Esophagus squamous epithelium (tissue), 5 donors: ENCODE measurements at regions not wholly inside any gene's neighbourhood (a gene's known extent, or its start where the extent isn't known, plus 50 kb on each side); places are given as distances from the start of the nearest gene placed in this dataset.
"Not testable (repeated sequence)": the region's sequence is repeated elsewhere in the genome, so short reads cannot be mapped to it uniquely, and the experiment has no call there.

Experiments used
- DNase-seq: peaks from one replicate; lab custom pipeline; 2025; lab: John Stamatoyannopoulos, UW
- H3K27ac ChIP-seq, 4 donors: fragments of 200-600 bp; sonication (generic); one replicate each; pipeline ENCODE4 v1.5.1; 2016 to 2019; ENCODE audit warnings: mild to moderate bottlenecking in 1 of 4
- H3K27me3 ChIP-seq, 4 donors: fragments of 200-600 bp; sonication (generic); 1 replicate in 3 of 4; 2 replicates in 1 of 4; pipeline versions ENCODE4 v1.5.1 to v1.6.0; 2017 to 2021; ENCODE audit warnings: antibody characterized with exemption in 1 of 4
- H3K36me3 ChIP-seq, 3 donors: fragments of 200-600 bp; sonication (generic); one replicate each; pipeline ENCODE4 v1.5.1; 2016 to 2019
- H3K4me1 ChIP-seq, 3 donors: fragments of 200-600 bp; sonication (generic); one replicate each; pipeline ENCODE4 v1.5.1; 2017 to 2019
- H3K4me3 ChIP-seq, 4 donors: fragments of 200-600 bp; sonication (generic); 1 replicate in 3 of 4; 2 replicates in 1 of 4; pipeline ENCODE4 v1.5.1; 2016 to 2019; ENCODE audit warnings: mild to moderate bottlenecking in 2 of 4, moderate library complexity in 1 of 4
- H3K9me3 ChIP-seq, 3 donors: fragments of 200-600 bp; sonication (generic); one replicate each; pipeline ENCODE4 v1.5.1; 2016 to 2019
- POLR2A ChIP-seq, 4 donors: fragments of 450-650 bp; IDR thresholded peaks; one replicate each; pipeline ENCODE4 v1.6.1; 2017; ENCODE audit warnings: antibody characterized with exemption in 4 of 4, mild to moderate bottlenecking in 4 of 4, moderate library complexity in 3 of 4
- WGBS, 2 donors: methylation state at CpG; one replicate each; pipeline ENCODE4 v1.1.5; 2018; 5-methylcytosine and 5-hydroxymethylcytosine counted together
- intact Hi-C: fragments of 100-400 bp; cut with DNase I; formaldehyde crosslinking; loops from one replicate; pipeline ENCODE4 v1.15.0; 2022
- TF ChIP-seq, protein P1 (sequence below), 6 experiments: fragments of 450-650 bp in 4 of 6; fragments of 200-600 bp in 2 of 6; sonication (generic) in 2 of 6; IDR thresholded peaks; one replicate each; pipeline ENCODE4 v1.5.1; 2016 to 2019; ENCODE audit warnings: antibody characterized with exemption in 6 of 6, mild to moderate bottlenecking in 4 of 6, moderate library complexity in 4 of 6
- donor health status: DM: yes; HTN: yes; CAD: no.

DNA sequence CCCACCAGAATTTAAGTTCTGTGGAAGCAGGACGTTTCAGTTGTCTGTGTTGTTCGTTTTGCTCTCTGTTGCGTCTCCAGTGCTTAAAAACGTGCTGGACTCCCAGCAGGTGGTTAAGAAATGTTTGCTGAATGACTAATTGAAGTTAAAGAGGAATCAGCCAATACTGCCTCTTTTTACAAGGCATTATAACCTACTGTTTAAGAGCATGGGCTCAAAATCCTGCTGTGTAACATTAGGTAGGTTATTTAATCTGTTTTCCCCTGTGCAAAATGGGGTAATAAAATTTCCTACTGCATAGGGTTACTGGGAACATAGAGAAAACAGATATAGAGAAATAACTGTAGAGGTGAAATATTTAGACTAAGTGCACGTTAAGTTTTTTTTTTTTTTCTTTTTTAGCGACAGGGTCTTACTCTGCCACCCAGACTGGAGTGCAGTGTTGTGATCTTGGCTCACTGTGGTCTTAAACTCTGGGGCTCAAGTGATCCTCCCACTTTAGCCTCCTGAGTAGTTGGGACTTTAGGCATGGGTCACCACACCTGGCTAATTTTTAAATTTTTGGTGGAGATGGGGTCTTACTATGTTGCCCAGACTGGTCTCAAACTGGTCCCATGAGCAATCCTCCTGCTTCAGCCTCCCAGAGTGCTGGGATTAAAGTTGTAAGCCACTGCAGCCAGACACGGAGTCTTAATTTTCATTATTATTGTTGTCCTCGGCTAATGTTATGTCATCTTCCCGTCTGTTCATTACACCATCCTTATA is 139.4 kb upstream of the PRICKLE1 start:
- no peaks in the 10 kb centered on the region for H3K9me3 ChIP-seq
- intact Hi-C loops: no loop called here
- no peak overlapping the region for H3K27ac ChIP-seq
- no peak for DNase-seq
- H3K27me3 ChIP-seq: no peaks in the 10 kb centered on the region
- no peaks in the 10 kb centered on the region for H3K36me3 ChIP-seq
- WGBS, 2 donors: 61 to 62% methylated on average over 9 of the region's 9 CpGs
- no peak overlapping the region for H3K4me3 ChIP-seq
- TF ChIP-seq, protein P1, sequence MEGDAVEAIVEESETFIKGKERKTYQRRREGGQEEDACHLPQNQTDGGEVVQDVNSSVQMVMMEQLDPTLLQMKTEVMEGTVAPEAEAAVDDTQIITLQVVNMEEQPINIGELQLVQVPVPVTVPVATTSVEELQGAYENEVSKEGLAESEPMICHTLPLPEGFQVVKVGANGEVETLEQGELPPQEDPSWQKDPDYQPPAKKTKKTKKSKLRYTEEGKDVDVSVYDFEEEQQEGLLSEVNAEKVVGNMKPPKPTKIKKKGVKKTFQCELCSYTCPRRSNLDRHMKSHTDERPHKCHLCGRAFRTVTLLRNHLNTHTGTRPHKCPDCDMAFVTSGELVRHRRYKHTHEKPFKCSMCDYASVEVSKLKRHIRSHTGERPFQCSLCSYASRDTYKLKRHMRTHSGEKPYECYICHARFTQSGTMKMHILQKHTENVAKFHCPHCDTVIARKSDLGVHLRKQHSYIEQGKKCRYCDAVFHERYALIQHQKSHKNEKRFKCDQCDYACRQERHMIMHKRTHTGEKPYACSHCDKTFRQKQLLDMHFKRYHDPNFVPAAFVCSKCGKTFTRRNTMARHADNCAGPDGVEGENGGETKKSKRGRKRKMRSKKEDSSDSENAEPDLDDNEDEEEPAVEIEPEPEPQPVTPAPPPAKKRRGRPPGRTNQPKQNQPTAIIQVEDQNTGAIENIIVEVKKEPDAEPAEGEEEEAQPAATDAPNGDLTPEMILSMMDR (IDR thresholded peaks at IDR 0.05): no peak
- no peak for TF ChIP-seq POLR2A (IDR thresholded peaks at IDR 0.05)
- peaks cover 0 to 17% (median 0%) of the 10 kb centered on the region in 3 donors for H3K4me1 ChIP-seq

DNA sequence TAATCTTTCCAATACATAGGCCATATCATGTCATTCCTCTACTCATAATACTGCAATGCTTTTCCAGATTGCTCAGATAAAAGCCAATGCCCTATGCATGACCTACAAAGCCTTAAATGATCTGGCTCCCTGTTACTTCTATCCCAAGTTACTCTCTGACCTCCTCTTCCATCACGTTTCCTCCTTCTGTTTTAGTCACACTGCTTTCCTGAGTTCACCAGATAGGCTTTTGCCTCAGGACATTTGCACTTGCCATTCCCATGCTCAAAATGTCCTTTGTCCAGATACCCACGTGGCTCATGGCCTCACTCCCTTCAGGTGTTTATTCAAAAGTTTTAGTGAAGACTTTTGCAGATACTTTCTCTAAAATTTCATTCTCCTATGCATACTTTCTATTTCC is 138.7 kb upstream of the PRICKLE1 start:
- intact Hi-C loops: no loop called here
- no peak for TF ChIP-seq POLR2A (IDR thresholded peaks at IDR 0.05)
- TF ChIP-seq, protein P1 (IDR thresholded peaks at IDR 0.05): no peak
- Histone ChIP-seq H3K27ac (no peak overlapping the region), H3K27me3 (no peaks in the 10 kb centered on the region), H3K4me1 (peaks cover 0 to 17% (median 0%) of the 10 kb centered on the region in 3 donors), H3K36me3 (no peaks in the 10 kb centered on the region), H3K4me3 (no peak overlapping the region), H3K9me3 (no peaks in the 10 kb centered on the region)
- DNase-seq: no peak
- WGBS, 2 donors: 51 to 54% methylated on average over 2 of the region's 2 CpGs

DNA sequence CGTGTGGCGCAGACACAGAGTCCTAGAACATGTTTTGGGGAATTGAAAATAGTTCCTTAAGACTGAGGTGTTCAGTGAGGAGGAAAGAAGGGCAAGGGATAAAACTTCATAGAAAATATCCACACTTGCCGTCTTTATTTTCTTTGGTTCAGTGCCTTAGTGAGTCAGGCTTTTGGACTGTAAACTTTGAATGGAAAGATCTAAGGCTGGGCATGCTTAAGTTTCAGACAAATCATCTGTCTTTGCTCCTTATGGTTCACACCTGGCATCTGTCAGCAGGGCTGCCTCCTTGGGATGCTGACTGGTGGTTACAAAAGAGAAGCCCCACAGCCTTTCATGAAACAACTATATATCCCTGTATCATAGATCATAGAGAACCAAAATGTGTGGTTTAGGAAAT is 136.3 kb upstream of the PRICKLE1 start:
- TF ChIP-seq, protein P1 (IDR thresholded peaks at IDR 0.05): no peak
- TF ChIP-seq POLR2A (IDR thresholded peaks at IDR 0.05): no peak
- 21 to 43% methylated on average over 3 of the region's 3 CpGs for WGBS, 2 donors

DNA sequence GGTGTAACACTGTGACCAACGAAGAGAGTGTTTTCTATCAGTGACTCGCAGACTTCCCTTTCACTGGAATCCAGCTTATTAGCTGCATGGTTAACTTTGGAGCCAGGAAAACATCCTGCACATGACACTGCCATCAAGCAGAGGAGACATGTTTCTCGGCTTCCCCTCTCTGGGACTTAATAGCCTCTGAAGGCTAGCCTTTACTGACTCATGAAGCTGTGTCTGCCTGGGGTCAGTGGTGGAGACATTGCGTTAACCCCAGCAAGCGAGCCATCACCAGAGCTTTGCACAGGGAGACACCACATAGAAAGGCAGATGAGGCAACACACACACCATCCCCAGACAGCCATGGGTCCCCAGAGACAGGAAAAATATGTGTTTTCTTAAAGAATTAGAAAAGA is 126.9 kb upstream of the PRICKLE1 start:
- Histone ChIP-seq H3K27ac (no peak overlapping the region), H3K4me1 (no peaks in the 10 kb centered on the region), H3K27me3 (no peaks in the 10 kb centered on the region), H3K9me3 (peaks cover 0 to 6% (median 0%) of the 10 kb centered on the region in 3 donors), H3K4me3 (no peak overlapping the region), H3K36me3 (no peaks in the 10 kb centered on the region)
- TF ChIP-seq, protein P1 (IDR thresholded peaks at IDR 0.05): no peak
- TF ChIP-seq POLR2A (IDR thresholded peaks at IDR 0.05): no peak
- WGBS, 2 donors: 44 to 57% methylated on average over 3 to 5 of the region's 5 CpGs
- no peak for DNase-seq
- intact Hi-C loops: no loop called here

More for the DNA sequence above, 136.3 kb upstream of the PRICKLE1 start:
- intact Hi-C loops: no loop called here
- DNase-seq: no peak
- no peak overlapping the region for H3K27ac ChIP-seq
- H3K4me1 ChIP-seq: peaks cover 0 to 17% (median 0%) of the 10 kb centered on the region in 3 donors
- no peaks in the 10 kb centered on the region for H3K9me3 ChIP-seq
- H3K27me3 ChIP-seq: no peaks in the 10 kb centered on the region
- H3K4me3 ChIP-seq: no peak overlapping the region
- H3K36me3 ChIP-seq: no peaks in the 10 kb centered on the region

DNA sequence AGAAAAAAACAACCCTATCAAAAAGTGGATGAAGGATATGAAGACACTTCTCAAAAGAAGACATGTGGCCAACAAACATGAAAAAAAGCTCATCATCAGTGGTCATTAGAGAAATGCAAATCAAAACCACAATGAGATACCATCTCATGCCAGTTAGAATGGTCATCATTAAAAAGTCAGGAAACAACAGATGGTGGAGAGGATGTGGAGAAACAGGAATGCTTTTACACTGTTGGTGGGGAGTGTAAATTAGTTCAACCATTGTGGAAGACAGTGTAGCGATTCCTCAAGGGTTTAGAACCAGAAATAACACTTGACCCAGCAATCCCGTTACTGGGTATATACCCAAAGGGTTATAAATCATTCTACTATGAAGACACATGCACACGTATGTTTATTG is 124.0 kb upstream of the PRICKLE1 start:
- H3K9me3 ChIP-seq, H3K36me3 ChIP-seq, H3K4me1 ChIP-seq, H3K4me3 ChIP-seq, intact Hi-C loops, DNase-seq, H3K27ac ChIP-seq, H3K27me3 ChIP-seq: not testable (repeated sequence)
- WGBS, 2 donors: 82 to 88% methylated on average over 3 of the region's 3 CpGs

DNA sequence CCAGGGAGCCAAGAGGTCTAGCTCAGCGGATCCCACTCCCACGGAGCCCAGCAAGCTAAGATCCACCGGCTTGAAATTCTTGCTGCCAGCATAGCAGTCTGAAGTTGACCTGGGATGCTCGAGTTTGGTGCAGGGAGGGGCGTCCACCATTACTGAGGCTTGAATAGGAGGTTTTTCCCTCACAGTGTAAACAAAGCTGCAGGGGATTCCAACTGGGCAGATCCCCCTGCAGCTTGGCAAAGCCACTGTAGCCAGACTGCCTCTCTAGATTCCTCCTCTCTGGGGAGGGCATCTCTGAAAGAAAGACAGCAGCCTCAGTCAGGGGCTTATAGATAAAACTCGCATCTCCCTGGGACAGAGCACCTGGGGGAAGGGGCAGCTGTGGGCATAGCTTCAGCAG is 118.8 kb upstream of the PRICKLE1 start:
- H3K36me3 ChIP-seq, H3K4me1 ChIP-seq, H3K9me3 ChIP-seq, H3K4me3 ChIP-seq, H3K27me3 ChIP-seq, DNase-seq, intact Hi-C loops, H3K27ac ChIP-seq: not testable (repeated sequence)
- WGBS, 2 donors: 23% methylated on average over 3 of the region's 6 CpGs; no CpG with 5 or more reads in 1 of the 2 donors
